Hypothalamus (tissue), 51 donors: ENCODE measurements at regions not wholly inside any gene's neighbourhood (a gene's known extent, or its start where the extent isn't known, plus 50 kb on each side); places are given as distances from the start of the nearest gene placed in this dataset.
A peak's percentile ranks its signal among the peaks of the same experiment; 100 is the strongest.
"Not testable (repeated sequence)": the region's sequence is repeated elsewhere in the genome, so short reads cannot be mapped to it uniquely, and the experiment has no call there.

ENCODE experiments used
- DNase-seq, 51 donors: peaks; one replicate each; lab custom pipeline; 2025; lab: John Stamatoyannopoulos, UW

DNA sequence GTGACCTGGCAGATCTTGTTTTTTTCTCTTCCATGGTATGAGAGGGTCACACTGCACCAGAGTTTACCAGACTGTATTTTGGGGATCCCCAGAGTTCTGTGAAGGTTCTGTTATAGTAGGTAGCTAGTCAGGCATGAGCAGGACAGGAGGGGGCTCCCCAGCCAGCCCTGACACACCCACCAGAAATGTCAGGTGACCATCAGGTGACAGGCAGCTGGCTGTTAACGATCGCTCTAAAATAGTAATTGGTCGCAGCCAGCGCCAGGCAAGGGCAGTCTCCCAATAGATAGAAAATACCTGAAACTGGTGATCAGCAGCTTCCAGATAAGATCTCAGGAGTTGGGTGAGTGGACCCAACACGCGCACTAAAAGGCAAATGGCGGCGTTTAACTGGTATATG lies 264.9 kb downstream of the RHOU start:
- DNase-seq, result no peak

DNA sequence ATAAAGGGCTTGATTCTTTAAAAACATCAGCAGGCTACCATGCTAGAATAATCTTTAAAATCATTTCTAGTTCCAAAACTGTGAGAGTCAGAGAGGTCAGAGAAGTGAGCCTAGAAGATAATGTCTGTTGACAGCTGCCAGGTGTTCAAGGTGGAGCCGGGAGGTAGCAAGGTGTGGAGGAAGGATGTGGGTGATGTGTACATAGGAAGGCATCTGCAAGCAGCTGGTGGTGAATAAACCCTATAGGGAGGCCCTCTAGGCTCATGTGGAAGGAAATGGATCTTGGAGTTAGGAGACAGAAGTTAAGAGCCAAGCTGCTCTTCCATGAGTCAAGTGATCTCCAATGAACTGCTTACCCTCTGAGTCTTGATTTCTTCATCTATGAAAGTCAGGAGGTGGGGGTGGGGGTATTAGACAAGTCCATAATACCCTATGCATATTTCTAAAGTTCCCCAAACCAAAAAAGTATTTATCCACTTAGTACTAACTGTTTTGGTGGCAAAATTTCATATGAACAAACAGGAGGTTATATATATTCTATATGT lies 266.3 kb downstream of the RHOU start:
- no peak for DNase-seq

DNA sequence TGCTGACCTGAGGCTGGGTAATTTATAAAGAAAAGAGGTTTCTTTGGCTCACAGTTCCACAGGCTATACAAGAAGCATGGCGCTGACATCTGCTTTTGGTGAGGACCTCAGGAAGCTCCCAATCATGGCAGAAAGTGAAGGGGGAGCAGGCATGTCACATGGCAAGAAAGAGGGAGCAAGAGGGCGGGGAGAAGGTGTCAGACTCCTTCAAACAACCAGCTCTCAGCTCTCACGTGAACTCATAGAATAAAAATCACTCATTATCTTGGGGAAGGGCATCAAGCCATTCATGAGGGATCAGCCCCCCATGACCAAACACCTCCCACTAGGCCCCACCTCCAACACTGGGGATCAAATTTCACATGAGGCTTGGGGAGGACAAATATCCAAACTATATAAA lies 266.8 kb downstream of the RHOU start:
- no peak for DNase-seq

DNA sequence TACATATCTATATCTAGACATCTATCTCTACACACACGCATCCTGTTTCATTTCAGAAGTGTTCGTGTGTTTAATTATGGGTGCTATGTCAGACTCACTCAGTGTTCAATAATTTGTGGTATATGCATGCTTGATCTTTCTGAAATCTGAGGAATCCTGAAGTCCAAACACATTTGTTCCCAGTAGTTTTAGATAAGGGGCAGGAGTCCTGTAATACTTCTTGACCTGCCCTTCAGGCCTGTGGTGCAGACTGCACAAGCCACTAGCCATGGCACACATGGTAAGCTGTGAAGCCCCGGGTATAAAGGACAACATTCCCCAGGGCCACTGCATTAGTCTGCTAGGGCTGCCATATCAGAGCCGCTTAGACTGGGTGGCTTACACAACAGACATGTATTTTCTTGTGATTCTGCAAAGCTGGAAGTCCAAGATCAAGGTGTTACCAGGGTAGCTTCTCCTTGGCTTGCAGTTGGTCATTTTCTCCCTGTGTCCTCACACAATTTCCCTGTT lies 267.2 kb downstream of the RHOU start:
- DNase-seq, result no peak

DNA sequence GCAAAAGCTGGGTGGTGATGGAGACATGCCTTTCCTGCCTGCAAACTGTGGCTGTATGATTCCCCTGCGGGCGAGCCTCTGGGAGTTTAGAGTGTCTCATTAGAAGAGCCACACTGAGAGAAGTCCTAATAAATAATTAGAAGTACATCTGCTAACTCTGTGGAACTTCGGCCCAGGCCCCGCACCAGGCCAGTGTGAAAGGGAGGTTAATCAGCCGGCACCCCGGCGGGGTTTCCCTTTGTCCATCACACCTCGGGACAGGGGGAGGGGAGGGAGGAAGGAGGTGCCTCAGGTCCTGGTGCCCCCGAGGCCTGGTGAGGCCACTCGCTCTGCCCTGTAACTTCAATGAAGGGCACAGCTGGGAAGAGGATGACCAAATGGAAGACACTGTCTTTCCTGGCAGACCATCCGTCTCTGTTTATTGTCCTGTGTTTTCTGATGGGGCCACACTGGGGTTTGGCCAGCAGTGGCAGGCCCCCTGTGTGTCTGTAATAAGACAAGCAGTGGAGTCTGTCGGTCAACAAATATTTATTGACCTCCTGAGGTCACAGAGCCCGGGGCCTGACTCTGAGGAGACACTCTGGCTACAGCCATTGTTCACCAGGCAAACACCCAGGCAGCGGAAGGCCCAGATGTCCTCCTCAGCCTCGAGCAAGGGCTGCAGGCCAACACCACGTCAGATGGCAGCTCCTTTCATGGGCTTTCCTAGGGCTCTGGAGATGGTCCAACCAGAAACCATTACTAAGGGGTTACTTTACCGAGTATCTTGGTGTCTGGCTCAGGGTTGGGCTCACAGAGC lies 267.5 kb upstream of the RAB4A start:
- peak in 48 of 51 donors; percentile 20 to 96 (median 80) for DNase-seq

GRCh38 chr1:229004066-229004833 lies 266.7 kb upstream of the RAB4A start:
- DNase-seq, result no peak

DNA sequence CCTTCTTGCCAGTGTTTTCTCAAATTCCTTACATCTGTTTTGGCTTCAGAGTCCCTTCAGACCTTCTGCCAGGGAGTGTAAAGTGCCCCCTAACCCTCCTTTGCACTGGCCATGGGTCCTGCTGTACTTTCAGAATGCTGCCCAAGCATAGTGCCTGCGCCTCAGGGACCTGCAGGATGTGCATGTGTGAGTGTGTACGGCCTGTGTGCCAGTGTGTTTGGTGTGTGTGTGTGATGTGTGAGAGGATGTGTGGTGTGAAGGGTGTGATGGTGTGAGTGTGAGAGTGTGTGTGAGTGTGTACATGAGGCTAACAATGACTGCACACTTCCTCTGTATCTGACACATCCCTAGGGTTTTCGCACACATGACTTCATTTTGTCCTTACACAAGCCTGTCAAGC lies 265.8 kb upstream of the RAB4A start:
- no peak for DNase-seq

DNA sequence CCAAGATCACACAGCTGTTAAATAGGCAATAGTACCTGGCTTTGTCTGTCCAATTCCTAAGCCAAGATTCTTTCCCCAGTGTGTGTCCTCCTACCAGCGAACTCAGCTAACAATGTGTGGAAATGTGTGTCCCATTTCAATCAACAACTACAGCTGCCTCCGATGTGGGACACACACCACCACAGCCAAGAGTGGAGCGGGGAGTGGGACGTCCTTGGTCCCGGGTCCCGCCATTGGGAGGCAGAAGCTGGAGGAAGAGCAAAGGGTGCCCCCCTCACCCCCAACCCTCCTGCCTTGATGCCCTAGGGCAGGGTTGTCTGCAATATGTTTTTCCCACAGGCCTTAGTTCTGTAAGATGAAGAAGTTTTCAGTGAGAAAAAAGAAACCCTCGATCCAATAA lies 265.4 kb upstream of the RAB4A start:
- DNase-seq, result no peak

GRCh38 chr1:229006121-229006870 lies 264.6 kb upstream of the RAB4A start:
- no peak for DNase-seq

- no peak for DNase-seq
Observed at GRCh38 chr1:229007167-229007566, 263.7 kb upstream of the RAB4A start.

DNA sequence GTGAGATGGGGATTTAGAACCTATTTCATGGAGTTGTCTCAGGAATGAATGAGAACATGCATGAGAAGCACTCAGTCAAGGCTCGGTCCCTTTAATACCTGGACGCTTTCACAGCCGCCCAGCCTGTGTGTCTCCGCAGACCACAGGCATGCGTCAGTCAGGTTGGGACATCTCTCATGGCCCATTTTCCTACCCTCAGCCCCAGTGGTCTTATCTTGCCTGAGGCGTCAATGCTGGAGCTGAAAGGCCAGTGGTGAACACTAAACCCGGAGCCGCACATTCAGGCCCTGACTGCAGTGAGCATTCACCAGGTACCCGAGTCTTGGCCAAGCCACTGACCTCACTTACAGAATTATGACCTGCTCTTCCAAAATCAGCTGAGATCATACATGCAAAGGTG lies 263.2 kb upstream of the RAB4A start:
- no peak for DNase-seq

GRCh38 chr1:229008347-229008746 lies 262.6 kb upstream of the RAB4A start:
- DNase-seq, result not testable (repeated sequence)

DNA sequence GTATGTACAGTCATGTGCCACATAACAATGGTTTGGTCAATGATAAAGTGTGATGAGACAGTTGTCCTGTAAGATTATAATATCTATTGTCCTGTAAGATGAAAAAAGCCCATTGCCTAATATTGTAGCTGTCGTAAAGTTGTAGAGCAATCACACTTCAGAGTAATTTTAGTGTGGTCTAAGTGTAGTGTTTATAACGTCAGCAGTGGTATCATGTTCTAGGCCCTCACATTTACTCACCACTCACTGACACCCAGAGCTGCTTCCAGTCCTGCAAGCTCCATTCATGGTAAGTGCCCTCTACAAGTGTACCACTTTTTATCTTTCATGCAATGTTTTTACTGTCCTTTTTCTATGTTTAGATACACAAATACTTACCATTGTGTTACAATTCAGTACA lies 259.9 kb upstream of the RAB4A start:
- no peak for DNase-seq

DNA sequence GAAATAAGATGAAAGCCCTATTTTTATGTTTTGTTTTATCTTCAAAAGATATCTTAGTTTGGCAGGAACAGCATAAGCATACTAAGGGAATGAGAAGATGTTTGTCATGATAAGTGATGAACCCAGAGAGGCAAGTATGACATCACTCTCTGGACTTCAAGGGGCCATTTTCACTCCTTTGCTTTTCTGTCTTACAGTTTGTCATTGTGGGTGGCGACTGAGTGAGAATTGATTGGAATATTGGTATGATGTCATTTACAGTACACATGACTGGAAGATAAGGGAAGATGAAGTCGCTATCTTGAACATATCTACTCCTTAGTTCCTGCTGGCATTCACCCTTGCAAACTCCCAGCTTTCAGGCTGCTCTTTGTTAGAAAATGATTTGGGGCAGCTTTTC lies 258.1 kb upstream of the RAB4A start:
- no peak for DNase-seq

- no peak for DNase-seq
Observed at GRCh38 chr1:229013981-229014380, 256.9 kb upstream of the RAB4A start.

DNA sequence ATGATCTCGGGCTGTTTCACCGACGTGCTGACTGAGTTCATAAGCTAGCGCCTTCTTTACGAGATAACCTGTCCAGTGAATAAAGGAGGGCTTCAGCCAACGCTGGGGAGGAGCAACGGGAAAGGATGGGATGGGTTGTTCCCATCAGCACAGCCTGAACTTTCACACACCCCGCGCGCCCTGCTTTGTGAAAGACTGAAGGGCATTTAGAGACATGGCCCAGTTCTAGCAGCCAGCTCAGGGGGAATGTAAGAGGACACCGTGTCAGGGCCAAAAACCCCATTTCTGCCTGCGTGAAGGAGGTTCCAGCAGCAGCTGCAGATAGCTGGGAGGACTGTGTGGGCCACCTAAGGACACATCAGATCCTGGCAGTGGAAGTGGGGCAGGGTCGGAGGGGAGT lies 255.1 kb upstream of the RAB4A start:
- peak in 7 of 51 donors; percentile 10 to 48 (median 36) for DNase-seq

DNA sequence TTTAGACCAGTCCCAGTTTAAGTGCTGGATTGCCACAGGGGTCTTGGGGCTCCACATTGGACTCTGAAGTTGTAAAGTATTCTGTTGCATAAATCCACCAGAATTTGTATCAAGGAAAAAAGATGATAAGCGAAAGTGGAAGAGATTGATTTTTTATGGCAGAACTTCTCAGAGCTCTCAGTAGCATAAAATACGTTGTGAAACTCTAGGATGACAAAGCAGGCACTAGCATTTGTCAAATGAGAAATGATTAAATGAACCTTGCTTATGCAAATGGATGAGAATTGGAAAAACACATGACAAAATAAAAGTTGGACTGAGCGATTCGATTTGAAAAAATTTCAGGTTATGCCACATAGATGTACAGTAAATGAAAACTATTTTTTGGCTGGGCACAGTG lies 253.8 kb upstream of the RAB4A start:
- no peak for DNase-seq

DNA sequence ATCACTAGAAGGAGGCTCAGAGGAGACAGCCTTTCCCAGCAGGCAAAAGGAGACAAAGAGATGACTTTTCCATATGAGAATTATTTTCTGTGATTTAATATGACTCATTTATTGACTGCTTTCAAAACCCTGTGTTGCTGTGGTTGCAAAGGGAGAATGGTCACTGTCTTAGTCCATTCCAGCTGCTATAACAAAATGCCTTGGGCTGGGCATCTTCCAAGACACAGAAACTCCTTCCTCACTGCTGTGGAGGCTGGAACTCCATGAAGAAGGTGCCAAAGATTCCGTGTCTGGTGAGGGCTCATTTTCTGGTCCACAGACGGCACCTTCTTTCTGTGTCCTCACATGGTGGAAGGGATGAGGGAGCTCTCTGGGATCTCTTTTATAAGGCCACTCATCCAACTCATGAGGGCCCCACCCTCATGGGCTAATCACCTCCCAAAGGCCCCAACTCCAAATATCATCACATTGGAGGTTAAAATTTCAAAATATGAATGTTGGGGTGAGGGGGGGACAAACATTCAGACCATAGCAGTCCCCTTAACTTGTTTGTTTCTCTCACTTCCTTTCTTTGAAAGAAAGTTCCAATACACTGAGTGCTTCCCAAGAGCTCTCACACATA lies 252.1 kb upstream of the RAB4A start:
- DNase-seq, result no peak

DNA sequence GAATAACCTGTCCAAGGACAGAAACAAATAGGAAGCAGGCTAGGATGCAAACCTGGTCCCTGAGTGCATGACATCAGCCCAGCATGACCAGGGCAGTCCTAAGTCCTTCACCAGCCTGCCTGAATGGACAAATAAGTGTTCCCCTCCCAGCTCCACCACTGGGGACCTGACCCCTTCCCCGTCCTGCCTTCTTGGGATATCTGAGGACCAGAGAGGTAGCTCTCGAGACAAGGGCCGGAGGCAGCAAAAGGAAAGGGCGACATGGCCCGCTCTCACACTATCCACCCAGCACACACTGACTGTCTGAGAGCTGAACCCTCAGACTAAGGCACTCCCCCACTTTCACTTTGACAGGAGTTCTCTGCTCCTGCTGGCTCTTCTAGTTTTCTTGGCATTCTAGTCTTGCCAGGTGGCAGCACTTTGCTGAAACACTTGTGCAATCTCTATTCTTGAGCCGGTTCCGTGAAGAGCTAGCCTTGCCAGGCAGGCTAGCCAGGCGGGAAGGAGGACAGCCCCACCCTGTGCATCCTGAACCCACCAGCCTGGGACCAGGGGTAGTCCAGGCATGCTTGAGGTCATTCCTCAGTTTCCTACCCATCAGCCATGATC lies 251.1 kb upstream of the RAB4A start:
- no peak for DNase-seq

DNA sequence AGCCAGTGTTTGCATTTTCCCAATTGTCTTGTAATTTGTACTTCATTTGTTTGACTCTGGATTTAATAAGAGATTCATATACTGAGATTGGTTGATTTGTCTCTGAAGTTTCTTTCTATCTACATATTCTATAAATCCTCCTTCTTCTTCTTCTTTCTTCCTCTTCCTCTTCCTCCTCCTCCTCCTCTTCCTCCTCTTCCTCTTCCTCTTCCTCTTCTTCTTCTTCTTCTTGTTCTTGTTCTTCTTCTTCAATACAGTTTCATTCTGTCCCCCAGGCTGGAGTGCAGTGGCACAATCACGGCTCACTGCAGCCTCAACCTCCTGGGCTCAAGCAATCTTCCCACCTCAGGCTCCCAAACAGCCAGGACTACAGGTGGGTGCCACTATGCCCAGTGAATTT lies 249.9 kb upstream of the RAB4A start:
- not testable (repeated sequence) for DNase-seq
